Thyroid gland (tissue), 4 donors: ENCODE measurements at regions not wholly inside any gene's neighbourhood (a gene's known extent, or its start where the extent isn't known, plus 50 kb on each side); places are given as distances from the start of the nearest gene placed in this dataset.

Source experiments
- DNase-seq, 2 donors: peaks; one replicate each; pipeline ENCODE4 v3.0.0-alpha.2; 2019
- H3K27ac ChIP-seq, 3 donors: fragments of 200-600 bp; sonication (generic); 1 replicate in 2 of 3; 2 replicates in 1 of 3; pipeline ENCODE4 v1.5.1; 2016 to 2019; ENCODE audit warnings: mild to moderate bottlenecking in 1 of 3, moderate library complexity in 1 of 3
- H3K27me3 ChIP-seq: fragments of 200-600 bp; sonication (generic); one replicate; pipeline ENCODE4 v1.5.1; 2019
- H3K36me3 ChIP-seq, 2 donors: fragments of 200-600 bp; sonication (generic); one replicate each; pipeline ENCODE4 v1.5.1; 2016 to 2019
- H3K4me1 ChIP-seq, 2 donors: fragments of 200-600 bp; sonication (generic); one replicate each; pipeline ENCODE4 v1.5.1; 2017 to 2019
- H3K4me3 ChIP-seq, 3 donors: fragments of 200-600 bp; sonication (generic); replicated peaks in 1 of 3; 1 replicate in 2 of 3; 2 replicates in 1 of 3; pipeline ENCODE4 v1.5.1; 2016; ENCODE audit warnings: mild to moderate bottlenecking in 1 of 3
- H3K9me3 ChIP-seq: fragments of 200-600 bp; sonication (generic); one replicate; pipeline ENCODE4 v1.5.1; 2017
- CTCF ChIP-seq, 6 experiments: fragments of 200-600 bp in 3 of 6; fragments of 450-650 bp in 3 of 6; sonication (generic) in 3 of 6; IDR thresholded peaks; one replicate each; pipeline ENCODE4 v1.5.1; 2016 to 2019; ENCODE audit warnings: antibody characterized with exemption in 6 of 6, mild to moderate bottlenecking in 2 of 6, inconsistent platforms in 1 of 6, moderate library complexity in 1 of 6
- POLR2A ChIP-seq, 2 donors: fragments of 450-650 bp; IDR thresholded peaks; one replicate each; pipeline ENCODE4 v1.6.1; 2017; ENCODE audit warnings: antibody characterized with exemption in 2 of 2, mild to moderate bottlenecking in 2 of 2, moderate library complexity in 1 of 2
- WGBS, 2 donors: methylation state at CpG; one replicate each; pipeline ENCODE4 v1.1.5; 2017; 5-methylcytosine and 5-hydroxymethylcytosine counted together
- intact Hi-C: fragments of 100-400 bp; cut with DNase I; formaldehyde crosslinking; loops from one replicate; pipeline ENCODE4 v1.15.1; 2023

DNA sequence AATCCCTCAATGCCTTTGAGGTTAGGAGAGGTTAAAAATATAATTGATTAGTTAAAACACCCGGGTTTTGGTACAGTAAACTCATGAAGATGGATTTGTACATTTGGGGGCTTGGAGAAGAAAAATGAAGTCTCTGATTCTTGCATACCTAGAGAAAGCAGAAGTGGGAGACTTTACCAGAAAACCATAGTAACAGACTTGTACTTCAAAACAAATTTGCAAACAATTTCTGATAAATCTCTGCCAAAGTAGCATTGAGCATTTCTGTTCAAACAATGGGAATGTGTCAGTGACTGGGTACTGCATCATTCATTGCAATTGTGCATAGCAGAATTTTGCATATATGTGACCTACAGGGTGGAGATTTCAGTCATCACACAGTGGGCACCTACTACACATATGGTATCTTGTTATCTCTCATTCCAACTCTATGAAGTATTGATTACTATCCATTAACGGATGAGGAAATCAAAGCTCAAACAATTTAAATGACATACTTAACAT is 256.9 kb downstream of the PLK2 start:
- no peaks in the 10 kb centered on the region for H3K9me3 ChIP-seq
- WGBS, 2 donors: 83 to 84% methylated on average over 2 of the region's 2 CpGs
- H3K36me3 ChIP-seq: no peaks in the 10 kb centered on the region
- no peak overlapping the region for H3K4me3 ChIP-seq
- no peaks in the 10 kb centered on the region for H3K4me1 ChIP-seq
- intact Hi-C loops: no loop called here
- no peak overlapping the region for H3K27ac ChIP-seq
- H3K27me3 ChIP-seq: no peaks in the 10 kb centered on the region
- TF ChIP-seq POLR2A (IDR thresholded peaks at IDR 0.05): no peak
- TF ChIP-seq CTCF (IDR thresholded peaks at IDR 0.05): no peak
- DNase-seq: no peak

DNA sequence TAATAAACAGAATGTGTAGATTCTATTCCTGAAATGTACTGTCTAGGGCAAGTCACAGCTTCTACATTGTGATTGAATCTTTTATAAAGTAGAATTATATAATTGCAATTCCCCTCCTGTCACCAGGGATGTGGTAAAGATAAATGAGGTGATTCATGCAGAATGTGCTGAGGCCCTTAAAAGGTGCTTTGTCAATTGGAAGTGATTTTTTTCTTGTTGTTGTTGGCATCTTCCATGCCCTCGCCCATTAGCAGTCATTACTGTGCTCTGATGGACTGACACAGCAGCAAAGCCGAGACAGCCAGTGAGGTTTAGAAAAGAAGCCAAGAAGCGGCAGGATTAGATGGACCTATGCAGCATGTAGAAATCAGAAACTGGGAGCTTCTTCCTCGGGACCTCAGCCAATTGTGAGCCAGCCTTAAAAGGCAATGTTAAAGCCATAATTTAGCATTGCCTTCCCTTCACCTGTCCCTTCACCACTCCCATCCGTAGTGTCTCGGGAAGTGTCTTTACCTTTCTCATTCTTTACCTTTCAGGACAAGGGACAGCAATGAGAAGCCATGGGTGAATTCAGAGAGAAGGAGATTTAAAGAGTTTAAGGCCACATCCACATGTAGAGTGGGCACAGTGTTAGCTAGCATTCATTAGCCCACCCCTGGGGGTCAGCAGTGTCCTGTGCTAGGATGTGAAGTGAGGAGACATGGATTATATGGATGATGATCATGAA is 257.8 kb downstream of the PLK2 start:
- 86% methylated on average over 6 of the region's 6 CpGs for WGBS, 2 donors
- H3K27me3 ChIP-seq: no peaks in the 10 kb centered on the region
- H3K4me3 ChIP-seq: no peak overlapping the region
- no peak overlapping the region for H3K27ac ChIP-seq
- H3K4me1 ChIP-seq: no peaks in the 10 kb centered on the region
- H3K36me3 ChIP-seq: no peaks in the 10 kb centered on the region
- TF ChIP-seq POLR2A (IDR thresholded peaks at IDR 0.05) (no peak), CTCF (IDR thresholded peaks at IDR 0.05) (no peak)
- H3K9me3 ChIP-seq: no peaks in the 10 kb centered on the region
- intact Hi-C loops: no loop called here
- DNase-seq: no peak

DNA sequence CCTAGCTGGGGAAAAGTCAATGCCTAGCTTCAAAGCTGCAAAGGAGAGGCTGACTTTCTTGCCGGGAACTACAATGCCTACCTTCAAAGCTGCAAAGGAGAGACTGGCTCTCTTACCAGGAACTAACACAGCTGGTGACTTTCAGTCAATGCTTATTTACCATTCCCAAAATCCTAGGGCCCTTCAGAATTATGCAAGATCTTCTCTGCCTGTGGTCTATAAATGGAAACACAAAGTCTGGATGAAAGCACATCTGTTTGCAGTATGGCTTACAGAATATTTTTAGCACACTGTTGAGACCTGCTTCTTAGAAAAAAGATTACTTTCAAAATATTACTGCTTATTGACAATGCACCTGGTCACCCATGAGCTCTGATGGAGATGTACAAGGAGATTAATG is 259.4 kb downstream of the PLK2 start:
- intact Hi-C loops: no loop called here
- no peak for TF ChIP-seq POLR2A (IDR thresholded peaks at IDR 0.05)
- TF ChIP-seq CTCF (IDR thresholded peaks at IDR 0.05): no peak

DNA sequence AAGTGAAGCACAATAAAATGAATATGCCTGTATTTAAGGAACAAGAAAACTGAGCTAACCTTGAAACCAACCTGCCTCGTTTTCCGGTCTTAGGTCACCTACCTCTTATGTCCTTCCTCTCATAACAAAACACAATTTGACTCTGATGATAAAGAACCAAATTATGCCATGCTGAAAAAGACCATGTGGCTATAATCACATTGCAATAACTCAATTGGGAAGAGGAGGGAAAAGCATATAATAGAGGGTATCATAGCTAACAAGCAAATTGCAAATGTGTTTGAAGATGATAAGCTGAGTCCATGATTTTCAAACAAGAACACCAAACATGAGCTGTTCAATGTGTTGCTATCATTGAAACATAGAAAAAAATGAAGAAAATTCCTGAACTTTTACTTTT is 260.8 kb downstream of the PLK2 start:
- TF ChIP-seq POLR2A (IDR thresholded peaks at IDR 0.05) (no peak), CTCF (IDR thresholded peaks at IDR 0.05) (no peak)
- no peak overlapping the region for H3K27ac ChIP-seq
- H3K36me3 ChIP-seq: no peaks in the 10 kb centered on the region
- intact Hi-C loops: no loop called here
- H3K4me1 ChIP-seq: no peaks in the 10 kb centered on the region
- DNase-seq: no peak
- H3K4me3 ChIP-seq: no peak overlapping the region
- no peaks in the 10 kb centered on the region for H3K9me3 ChIP-seq
- no peaks in the 10 kb centered on the region for H3K27me3 ChIP-seq
- WGBS, 2 donors: 87 to 89% methylated on average over 2 of the region's 2 CpGs

More for the DNA sequence above, 259.4 kb downstream of the PLK2 start:
- DNase-seq: no peak
- Histone ChIP-seq H3K27ac (no peak overlapping the region), H3K4me1 (no peaks in the 10 kb centered on the region), H3K36me3 (no peaks in the 10 kb centered on the region), H3K27me3 (no peaks in the 10 kb centered on the region), H3K4me3 (no peak overlapping the region), H3K9me3 (no peaks in the 10 kb centered on the region)
- 95% methylated on average over 1 of the region's 1 CpG for WGBS, 2 donors

- DNase-seq: no peak
- Histone ChIP-seq H3K4me3 (no peak overlapping the region), H3K4me1 (no peaks in the 10 kb centered on the region), H3K27me3 (no peaks in the 10 kb centered on the region), H3K9me3 (no peaks in the 10 kb centered on the region), H3K27ac (no peak overlapping the region), H3K36me3 (no peaks in the 10 kb centered on the region)
- no peak for TF ChIP-seq CTCF (IDR thresholded peaks at IDR 0.05)
- no peak for TF ChIP-seq POLR2A (IDR thresholded peaks at IDR 0.05)
- WGBS, 2 donors: 84 to 85% methylated on average over 2 of the region's 2 CpGs
- intact Hi-C loops: no loop called here
Measured at GRCh38 chr5:58198330-58198729, 261.6 kb downstream of the PLK2 start.
